GM21576 (cell line): ENCODE measurements at regions not wholly inside any gene's neighbourhood (a gene's known extent, or its start where the extent isn't known, plus 50 kb on each side); places are given as distances from the start of the nearest gene placed in this dataset.
"Not testable (repeated sequence)": the region's sequence is repeated elsewhere in the genome, so short reads cannot be mapped to it uniquely, and the experiment has no call there.

Experiments
- ATAC-seq: cut with Tn5 transposase; IDR thresholded peaks from one replicate; pipeline ENCODE4 v1.9.1; 2021; ENCODE audit warnings: mild to moderate bottlenecking, moderate library complexity; ENCODE audit not compliant: unreplicated experiment

GRCh38 chr4:53722110-53722509, 130.8 kb upstream of the LNX1 start:
- ATAC-seq = no peak

GRCh38 chr4:53721263-53721662, 130.0 kb upstream of the LNX1 start:
- ATAC-seq = no peak

GRCh38 chr4:53720776-53721175, 129.5 kb upstream of the LNX1 start:
- ATAC-seq = no peak

GRCh38 chr4:53717064-53717549, 125.8 kb upstream of the LNX1 start:
- no peak for ATAC-seq

GRCh38 chr4:53716471-53717063, 125.3 kb upstream of the LNX1 start:
- ATAC-seq = no peak

DNA sequence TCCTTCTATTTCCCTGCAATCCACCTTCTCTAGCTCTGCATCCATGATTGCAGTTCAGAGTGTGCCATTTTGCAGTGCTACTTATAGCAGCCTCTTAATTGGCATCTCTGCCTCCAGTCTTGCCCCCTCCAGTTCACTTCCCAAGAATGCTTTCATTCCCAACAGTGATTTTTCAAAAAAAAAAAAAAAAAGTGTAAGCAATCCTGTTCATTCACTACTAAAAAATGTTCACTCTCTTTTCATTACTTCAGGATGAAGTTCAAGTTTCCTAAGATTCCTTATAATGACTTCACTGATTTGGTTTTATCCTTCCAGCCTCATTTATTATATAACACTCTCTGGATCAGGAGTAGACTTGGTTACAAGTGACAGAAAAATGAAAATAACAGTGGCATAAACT, 124.7 kb upstream of the LNX1 start:
- no peak for ATAC-seq

DNA sequence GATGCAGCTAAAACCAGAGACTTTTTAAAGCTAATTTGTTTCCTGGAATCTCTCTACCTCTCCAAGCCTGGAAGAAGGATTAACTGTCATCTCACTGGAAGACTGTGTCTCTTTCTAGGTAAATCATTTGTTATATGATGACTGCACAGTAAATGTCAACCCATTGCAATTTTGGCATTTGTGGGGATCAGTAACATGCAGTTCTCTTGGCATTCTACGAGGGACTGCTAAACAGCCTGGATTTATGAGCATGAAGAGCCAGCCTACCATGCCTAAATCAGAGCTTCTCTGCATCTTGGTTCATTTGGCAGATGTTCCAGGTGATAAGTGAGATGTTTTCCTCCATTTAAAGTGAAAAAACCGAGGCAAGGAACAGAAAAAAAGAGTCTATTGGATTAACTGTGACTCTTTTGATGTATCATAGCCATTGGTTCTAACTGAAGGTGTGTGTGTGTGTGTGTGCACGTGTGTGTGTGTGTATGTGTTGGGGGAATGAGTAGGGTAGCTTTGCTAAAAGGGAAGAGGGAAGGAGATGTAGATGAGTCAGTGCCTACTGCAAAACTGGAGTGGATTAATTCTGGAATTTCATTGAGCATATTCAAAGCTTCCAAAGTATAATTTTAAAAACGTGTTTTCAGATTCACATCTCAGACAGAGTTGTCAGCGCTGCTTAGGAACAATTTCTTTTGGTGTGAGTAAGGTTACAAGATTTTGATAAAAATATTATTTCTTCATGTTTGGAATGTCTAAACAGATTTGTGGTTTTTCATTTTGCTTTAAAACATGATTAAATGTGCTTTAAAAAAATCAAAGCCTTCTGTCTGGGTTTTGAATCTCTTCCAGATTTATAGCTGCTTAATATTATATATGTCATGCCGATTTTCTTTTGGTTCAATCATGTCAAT, 123.2 kb upstream of the LNX1 start:
- no peak for ATAC-seq

GRCh38 chr4:53713767-53714166, 122.5 kb upstream of the LNX1 start:
- no peak for ATAC-seq

DNA sequence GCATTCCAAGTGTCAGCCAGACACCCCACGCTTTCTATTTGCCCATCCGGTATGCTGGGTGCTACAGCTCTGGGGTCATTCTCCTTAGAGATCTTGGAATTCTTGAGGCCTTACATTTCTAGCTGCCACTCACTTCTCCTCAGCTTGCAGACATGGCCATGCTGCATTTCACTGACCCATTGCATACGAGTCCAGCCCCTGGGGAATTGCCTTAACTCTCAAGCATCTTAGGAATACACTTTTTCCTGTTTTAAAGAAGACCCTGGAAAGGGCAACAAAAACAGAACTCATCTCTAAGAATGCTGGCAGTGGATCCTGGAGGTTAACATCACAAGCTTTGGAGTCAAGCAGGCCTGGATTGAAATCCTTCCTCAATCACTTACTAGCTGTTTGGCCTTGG, 122.0 kb upstream of the LNX1 start:
- ATAC-seq = no peak

DNA sequence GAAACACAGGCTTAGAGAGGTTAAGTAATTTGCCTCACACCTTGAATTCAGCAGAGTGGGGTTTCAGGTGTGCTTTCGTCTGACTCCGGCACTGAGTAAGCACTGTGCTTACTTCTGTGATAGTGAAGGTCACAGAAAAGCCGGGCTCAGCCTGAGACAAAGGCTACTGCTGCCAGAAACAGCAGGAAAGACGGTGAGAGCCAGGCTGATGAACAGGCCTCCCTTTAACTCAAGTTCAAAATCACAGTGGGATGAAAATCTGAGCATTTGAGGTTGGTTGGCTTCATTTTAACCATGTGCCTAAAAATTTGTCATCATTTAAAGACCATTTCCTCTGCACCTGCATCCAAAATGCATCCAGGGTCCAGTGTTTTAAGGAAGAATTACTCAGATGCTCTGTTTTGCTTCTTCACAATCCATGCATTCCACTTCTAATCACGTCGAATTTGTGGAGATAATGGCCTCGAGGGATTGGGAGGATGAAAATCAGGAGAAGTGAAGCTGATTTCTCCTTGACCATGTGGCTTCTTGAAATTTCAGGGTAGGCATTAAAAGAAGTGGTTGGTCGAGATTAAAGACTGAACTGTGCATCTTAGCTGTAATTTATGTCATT, 121.2 kb upstream of the LNX1 start:
- no peak for ATAC-seq

- ATAC-seq = no peak
Observed at GRCh38 chr4:53711926-53712325, 120.6 kb upstream of the LNX1 start.

DNA sequence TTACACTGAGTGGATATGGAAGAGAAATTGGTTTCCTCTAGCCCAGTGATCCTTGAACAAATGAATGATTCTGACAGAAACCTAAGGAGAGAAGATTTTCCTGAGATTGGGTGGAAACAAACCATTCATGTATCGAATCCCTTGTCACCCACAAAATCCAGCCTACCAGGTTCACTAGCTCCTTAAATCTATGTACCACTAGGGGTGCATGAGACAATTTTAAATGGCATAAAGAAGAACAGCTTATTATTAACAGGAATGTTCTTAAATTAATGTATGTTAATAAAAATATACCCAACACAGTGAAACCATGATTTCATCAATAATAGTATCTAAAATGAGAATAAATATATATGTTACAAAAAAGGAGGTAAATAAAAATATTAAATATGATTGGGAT, 118.4 kb upstream of the LNX1 start:
- no peak for ATAC-seq

DNA sequence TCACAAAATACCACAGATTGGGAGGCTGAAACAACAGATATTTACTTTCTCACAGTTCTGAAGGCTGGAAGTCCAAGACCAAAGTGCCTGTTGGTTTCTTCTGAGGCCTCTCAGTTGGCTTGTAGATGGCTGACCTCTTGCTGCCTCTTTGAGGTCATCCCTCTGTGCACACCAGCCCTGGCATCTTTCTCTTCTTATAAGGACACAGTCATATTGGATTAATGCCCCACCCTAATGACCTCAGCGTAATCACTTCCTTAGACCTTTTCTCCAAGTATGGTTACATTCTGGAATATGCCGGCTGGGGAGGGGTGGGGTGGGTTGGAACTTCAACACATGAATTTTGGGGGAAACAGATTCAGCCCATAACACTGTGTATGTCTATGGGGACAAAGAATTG, 116.2 kb upstream of the LNX1 start:
- ATAC-seq = no peak

- ATAC-seq = peak; percentile 28
Observed at GRCh38 chr4:53706422-53707032, 115.2 kb upstream of the LNX1 start.

DNA sequence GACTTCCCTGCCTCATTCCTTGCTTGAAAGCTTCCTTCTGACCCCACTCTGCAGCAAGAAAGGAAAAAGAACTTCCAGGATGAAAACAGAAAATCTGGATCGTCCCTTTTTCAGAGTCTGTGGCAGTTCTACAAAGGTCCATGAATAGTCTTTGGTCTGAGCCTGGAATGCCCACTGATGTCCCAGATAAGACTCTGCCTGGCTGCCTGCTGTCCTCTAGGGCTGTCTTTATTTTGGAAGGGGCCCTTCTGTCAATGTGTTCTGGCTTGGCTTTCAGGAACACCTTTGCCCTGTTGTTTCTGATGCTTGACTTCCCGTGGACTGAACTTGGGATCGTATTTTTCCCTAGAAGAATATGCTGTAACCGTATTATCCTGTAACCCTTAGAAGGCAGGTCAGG, 114.7 kb upstream of the LNX1 start:
- ATAC-seq = no peak

GRCh38 chr4:53705151-53705764, 114.0 kb upstream of the LNX1 start:
- ATAC-seq = no peak

DNA sequence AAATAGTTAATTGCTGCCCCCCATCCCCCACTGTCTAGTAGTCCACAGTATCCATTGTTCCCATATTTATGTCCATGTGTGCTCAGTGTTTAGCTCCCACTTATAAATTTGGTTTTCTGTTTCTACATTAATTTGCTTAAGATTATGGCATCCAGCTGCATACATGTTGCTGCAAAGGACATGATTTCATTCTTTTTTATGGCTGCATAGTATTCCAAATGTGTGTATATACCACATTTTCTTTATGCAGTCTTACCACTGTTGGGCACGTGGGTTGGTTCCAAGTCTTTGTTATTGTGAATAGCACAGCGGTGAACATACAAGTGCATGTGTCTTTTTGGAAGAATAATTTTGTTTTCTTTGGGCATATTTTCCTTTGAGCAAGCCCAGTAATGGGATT, 113.0 kb upstream of the LNX1 start:
- no peak for ATAC-seq

GRCh38 chr4:53703267-53703655, 112.0 kb upstream of the LNX1 start:
- ATAC-seq = no peak

GRCh38 chr4:53702334-53703266, 111.3 kb upstream of the LNX1 start:
- ATAC-seq = peak; percentile 81

GRCh38 chr4:53701260-53701659, 110.0 kb upstream of the LNX1 start:
- ATAC-seq = not testable (repeated sequence)
